Progenitor cell of endocrine pancreas (in vitro differentiated cells): ENCODE measurements at regions not wholly inside any gene's neighbourhood (a gene's known extent, or its start where the extent isn't known, plus 50 kb on each side); places are given as distances from the start of the nearest gene placed in this dataset.

ENCODE experiments used
- DNase-seq: peaks from one replicate; pipeline ENCODE4 v3.0.0; 2021; ENCODE audit warnings: low spot score; ENCODE audit not compliant: unreplicated experiment
- H3K27ac Mint-ChIP-seq: 2 replicates; pipeline ENCODE4 v1.8.0; 2021; ENCODE audit warnings: mild to moderate bottlenecking, moderate library complexity, mixed read lengths
- H3K27me3 Mint-ChIP-seq: 2 replicates; pipeline ENCODE4 v1.8.0; 2021; ENCODE audit warnings: mixed read lengths
- H3K36me3 Mint-ChIP-seq: 2 replicates; pipeline ENCODE4 v1.8.0; 2022; ENCODE audit warnings: mixed read lengths; ENCODE audit not compliant: insufficient read depth
- H3K4me1 Mint-ChIP-seq: 2 replicates; pipeline ENCODE4 v1.8.0; 2021; ENCODE audit warnings: low read depth, mixed read lengths
- H3K4me3 Mint-ChIP-seq: 2 replicates; pipeline ENCODE4 v1.8.0; 2021; ENCODE audit warnings: low read depth, mild to moderate bottlenecking, moderate library complexity, mixed read lengths
- H3K9me3 Mint-ChIP-seq: 2 replicates; pipeline ENCODE4 v1.8.0; 2021; ENCODE audit warnings: low read depth, mixed read lengths
- TF ChIP-seq, protein P1 (sequence below): fragments of 200-600 bp; sonication (generic); IDR thresholded peaks from one replicate; pipeline ENCODE4 v1.5.0; 2021; ENCODE audit warnings: antibody characterized with exemption, mild to moderate bottlenecking; ENCODE audit not compliant: unreplicated experiment

DNA sequence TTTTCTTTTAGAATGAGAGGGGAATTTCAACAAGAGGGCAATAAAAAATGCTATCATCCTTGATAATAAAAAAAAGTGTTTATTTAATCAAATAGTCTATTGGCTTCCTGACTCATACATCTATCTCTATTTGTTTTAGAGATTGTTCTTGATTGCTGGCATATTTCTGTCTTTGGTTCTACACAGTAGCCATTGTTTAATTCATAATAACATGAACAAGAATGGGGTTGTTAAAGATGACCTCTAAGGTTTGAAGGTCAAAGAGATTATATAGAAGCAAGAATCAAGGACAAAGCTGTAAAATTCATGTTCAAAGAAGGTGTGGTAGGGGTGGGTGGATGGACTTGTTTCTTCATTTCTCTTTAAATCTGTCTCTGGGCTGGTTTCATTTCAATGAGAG, 166.0 kb upstream of the KLF12 start:
- H3K27me3 Mint-ChIP-seq: peaks cover 27% of the 10 kb centered on the region
- TF ChIP-seq, protein P1, sequence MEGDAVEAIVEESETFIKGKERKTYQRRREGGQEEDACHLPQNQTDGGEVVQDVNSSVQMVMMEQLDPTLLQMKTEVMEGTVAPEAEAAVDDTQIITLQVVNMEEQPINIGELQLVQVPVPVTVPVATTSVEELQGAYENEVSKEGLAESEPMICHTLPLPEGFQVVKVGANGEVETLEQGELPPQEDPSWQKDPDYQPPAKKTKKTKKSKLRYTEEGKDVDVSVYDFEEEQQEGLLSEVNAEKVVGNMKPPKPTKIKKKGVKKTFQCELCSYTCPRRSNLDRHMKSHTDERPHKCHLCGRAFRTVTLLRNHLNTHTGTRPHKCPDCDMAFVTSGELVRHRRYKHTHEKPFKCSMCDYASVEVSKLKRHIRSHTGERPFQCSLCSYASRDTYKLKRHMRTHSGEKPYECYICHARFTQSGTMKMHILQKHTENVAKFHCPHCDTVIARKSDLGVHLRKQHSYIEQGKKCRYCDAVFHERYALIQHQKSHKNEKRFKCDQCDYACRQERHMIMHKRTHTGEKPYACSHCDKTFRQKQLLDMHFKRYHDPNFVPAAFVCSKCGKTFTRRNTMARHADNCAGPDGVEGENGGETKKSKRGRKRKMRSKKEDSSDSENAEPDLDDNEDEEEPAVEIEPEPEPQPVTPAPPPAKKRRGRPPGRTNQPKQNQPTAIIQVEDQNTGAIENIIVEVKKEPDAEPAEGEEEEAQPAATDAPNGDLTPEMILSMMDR: no peak
- H3K9me3 Mint-ChIP-seq: no peaks in the 10 kb centered on the region
- DNase-seq: no peak
- H3K27ac Mint-ChIP-seq: no peak overlapping the region
- H3K36me3 Mint-ChIP-seq: no peaks in the 10 kb centered on the region
- no peak overlapping the region for H3K4me3 Mint-ChIP-seq
- peaks cover 4% of the 10 kb centered on the region for H3K4me1 Mint-ChIP-seq

DNA sequence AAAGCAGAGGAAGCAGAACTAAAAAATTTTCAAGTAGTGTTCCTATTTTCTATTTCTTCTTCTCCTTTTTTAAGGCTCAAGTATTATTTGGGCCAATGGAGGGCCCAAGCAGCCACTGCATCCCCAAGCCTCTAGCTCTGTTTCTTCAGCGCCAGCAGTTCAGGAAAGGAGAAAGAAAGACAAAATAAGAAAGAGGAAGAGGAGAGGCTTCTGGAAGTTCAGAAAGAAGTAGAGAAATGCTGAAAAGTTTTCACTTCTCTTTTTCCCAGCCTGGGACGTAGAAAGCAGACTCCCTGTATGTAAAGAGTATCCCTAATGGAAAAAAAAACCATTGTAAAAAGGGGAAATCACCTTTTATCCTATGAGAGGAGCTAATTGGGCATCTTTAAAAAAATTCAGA, 165.5 kb upstream of the KLF12 start:
- Mint-ChIP-seq H3K27ac (no peak overlapping the region), H3K9me3 (no peaks in the 10 kb centered on the region), H3K36me3 (no peaks in the 10 kb centered on the region), H3K4me1 (peaks cover 7% of the 10 kb centered on the region), H3K27me3 (peaks cover 31% of the 10 kb centered on the region), H3K4me3 (no peak overlapping the region)
- TF ChIP-seq, protein P1: no peak
- no peak for DNase-seq

DNA sequence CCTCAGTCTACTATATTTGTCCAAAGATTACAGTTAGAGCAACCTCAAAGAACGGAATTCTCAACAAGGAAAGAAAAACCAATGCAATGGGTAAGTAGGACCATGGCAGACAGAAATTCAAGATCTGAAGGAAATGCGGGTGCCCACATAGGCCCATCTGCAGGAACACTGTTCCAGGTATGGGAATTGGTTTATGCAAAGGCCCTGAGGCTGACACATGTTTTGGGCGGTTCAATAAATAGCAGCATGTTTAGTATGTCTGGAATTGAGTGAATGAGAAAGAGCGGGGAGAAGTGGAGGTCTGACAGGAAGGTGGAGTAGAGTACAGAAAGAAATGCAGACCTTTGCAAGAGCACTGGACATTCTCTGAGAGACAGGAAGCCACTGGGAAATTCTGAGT, 164.7 kb upstream of the KLF12 start:
- TF ChIP-seq, protein P1: no peak
- H3K27me3 Mint-ChIP-seq: peaks cover 31% of the 10 kb centered on the region
- H3K36me3 Mint-ChIP-seq: no peaks in the 10 kb centered on the region
- no peak overlapping the region for H3K4me3 Mint-ChIP-seq
- no peak overlapping the region for H3K27ac Mint-ChIP-seq
- H3K4me1 Mint-ChIP-seq: peaks cover 7% of the 10 kb centered on the region
- no peaks in the 10 kb centered on the region for H3K9me3 Mint-ChIP-seq
- DNase-seq: no peak

DNA sequence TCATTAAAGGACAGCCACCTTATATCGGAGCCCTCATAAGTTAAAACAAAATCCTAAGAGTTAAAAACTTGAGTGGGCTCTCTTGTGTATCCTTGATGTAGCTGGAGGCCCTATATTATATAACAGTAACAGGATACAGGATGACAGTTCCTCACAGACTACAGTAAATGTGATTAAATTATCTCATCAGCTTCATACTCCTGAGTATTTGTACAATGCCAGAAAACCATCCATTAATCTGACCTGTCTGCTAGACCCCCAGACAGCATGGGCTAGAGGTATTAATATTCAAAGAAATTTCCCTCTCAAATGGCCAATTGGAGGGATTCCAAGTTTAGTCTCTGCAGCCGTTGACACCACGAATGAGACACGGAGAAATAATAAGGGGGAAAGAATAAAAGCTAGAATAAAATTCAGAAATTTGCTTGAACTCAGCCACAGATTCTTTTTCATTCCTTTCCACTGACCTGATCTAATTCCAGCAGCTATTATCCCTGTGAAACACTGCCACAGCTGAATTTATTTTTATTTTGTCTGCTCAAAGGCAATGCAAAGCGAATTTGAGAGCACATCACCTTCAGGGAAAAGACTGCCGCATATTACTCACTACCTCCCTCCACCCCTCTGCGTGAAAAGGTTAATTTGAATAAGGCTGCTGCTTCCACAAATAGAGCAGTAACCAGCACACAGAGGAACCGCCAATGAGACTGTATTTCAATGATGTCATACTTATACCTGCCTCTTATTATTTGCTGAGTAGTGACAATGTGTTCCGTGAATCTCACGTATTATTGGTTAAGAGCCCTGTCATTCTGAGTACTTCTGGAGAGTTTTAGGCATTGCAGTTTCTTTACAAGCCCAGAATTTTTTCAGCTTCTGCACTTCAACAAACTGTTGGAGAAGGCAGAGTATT, 155.9 kb upstream of the KLF12 start:
- peaks cover 31% of the 10 kb centered on the region for H3K4me1 Mint-ChIP-seq
- H3K4me3 Mint-ChIP-seq: no peak overlapping the region
- H3K36me3 Mint-ChIP-seq: no peaks in the 10 kb centered on the region
- peaks cover 11% of the 10 kb centered on the region for H3K27me3 Mint-ChIP-seq
- no peak for DNase-seq
- TF ChIP-seq, protein P1: no peak
- no peak overlapping the region for H3K27ac Mint-ChIP-seq
- no peaks in the 10 kb centered on the region for H3K9me3 Mint-ChIP-seq

DNA sequence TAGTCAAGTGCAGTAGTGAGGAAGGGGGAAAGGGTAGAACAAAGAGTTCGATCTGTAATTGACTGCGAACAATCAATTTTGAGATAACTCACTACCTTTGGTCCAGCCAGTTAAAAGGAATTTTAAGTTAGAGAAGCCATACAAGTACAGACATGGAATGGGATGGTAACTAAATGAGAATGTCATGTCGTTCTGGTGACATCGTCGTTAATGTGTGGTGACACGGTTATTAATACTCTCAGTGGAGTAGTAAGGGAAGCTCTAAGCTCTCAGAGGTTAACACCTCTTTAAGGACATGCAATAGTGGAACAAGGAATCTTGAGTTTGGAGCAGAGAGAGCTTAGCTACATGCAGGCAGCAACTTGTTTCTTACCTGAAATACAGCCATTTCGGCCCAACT, 154.9 kb upstream of the KLF12 start:
- H3K4me3 Mint-ChIP-seq: no peak overlapping the region

More for the DNA sequence above, 154.9 kb upstream of the KLF12 start:
- TF ChIP-seq, protein P1: no peak
- Mint-ChIP-seq H3K36me3 (no peaks in the 10 kb centered on the region), H3K4me1 (peaks cover 29% of the 10 kb centered on the region), H3K27ac (no peak overlapping the region), H3K9me3 (no peaks in the 10 kb centered on the region), H3K27me3 (peaks cover 8% of the 10 kb centered on the region)
- no peak for DNase-seq
